T-helper 2 cell treated with Interferon-gamma antibody and Interleukin-4, amounts not matched to agents 100 ng/mL and 5 ng/mL, for 36 hours (primary cell): ENCODE measurements at regions not wholly inside any gene's neighbourhood (a gene's known extent, or its start where the extent isn't known, plus 50 kb on each side); places are given as distances from the start of the nearest gene placed in this dataset.
"Not testable (repeated sequence)": the region's sequence is repeated elsewhere in the genome, so short reads cannot be mapped to it uniquely, and the experiment has no call there.

Source experiments
- intact Hi-C: fragments of 100-400 bp; cut with micrococcal nuclease; formaldehyde crosslinking; loops from one replicate; pipeline ENCODE4 v1.15.1; 2023

DNA sequence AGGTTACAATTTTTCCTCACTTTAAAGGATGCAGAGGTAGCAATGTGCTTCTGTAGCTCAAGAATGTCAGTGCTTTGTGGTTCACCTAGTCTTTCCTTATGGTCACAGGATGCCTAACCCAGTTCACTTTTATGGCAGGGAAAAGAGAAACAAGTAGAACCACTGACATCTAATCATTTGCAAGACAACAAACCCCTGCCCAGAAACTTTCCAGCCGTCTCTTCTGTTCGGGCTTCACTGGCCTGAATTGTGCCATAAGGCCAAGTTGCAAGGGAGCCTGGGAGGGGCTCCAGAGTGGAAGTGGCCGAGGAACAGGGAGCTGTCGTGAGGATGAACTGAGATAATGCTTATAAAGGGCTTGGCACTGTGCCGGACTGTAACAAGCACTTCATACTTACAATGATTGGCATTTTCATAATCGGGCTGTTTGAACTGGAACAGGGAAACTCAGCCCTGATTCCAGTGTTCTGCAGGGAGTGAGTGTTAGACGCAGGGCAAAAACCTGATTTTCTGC, 212.6 kb downstream of the BCAS1 start:
- intact Hi-C loops, result loop anchor here (1.0 kb wide), 1 partner anchor 10 kb away; no protein-coding TSS in a partner anchor

DNA sequence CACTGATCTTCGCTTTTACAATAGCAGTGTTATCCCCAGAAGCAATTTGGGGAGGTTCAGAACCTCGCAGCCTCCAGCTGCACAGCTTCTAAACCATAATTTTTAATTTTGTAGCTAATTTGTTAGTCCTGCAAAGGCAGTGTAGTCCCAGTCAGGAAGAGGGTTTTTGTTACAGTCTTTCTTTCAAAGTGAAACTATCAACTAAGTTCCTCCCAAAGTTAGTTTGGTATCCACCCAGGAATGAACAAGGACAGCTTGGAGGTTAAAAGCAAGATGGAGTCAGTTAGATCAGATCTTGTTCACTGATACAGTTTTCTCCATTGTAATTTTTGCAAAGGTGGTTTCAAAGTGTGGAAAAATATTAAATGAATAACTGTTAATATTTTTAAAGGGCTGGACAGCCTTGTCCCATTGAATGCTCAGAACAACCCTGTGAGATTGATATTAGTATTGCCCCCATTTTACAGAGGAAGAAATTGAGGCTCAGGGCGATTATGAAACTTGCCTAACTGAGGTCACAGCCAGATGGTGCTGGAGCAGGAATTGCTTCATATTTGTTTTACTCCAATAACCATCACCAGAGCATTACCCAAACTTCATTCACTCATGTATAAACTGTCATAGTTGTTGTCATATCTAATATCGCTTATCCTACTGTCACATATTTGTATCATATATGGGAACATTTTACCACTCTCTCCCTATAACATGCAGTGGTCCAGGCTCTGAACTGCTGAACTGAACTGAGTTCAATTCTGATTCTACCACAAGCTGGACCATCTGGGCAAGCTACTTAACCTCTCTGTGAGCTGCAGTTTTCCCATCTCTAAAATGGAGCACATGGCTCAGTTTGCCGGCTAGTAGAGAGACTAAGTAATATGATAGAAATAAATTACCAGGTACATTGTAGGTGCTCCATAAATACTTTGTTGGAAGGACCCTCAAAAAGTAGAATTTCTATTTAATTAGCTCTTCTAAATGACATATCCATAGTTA, 213.8 kb downstream of the BCAS1 start:
- intact Hi-C loops, result loop anchor here (1.0 kb wide), 1 partner anchor 9 kb away; no protein-coding TSS in a partner anchor

DNA sequence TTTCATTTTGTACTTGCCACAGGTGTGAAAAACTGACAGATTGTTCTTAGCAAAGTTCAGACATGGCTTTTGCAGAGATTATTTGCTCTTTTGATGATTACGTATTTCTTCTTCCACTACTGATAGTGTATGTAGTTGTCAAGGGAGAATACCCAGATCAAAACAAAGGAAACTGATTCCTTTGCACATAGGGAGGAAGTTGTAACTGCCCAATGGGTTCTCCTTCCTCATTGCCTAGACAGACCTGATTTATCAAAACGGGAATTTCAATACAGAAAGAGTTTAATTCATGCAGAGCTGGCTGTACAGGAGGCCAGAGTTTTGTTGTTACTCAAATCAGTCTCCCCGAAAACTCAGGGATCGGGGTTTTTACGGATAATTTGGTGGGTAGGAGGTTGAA, 214.7 kb downstream of the BCAS1 start:
- intact Hi-C loops, result no loop called here

DNA sequence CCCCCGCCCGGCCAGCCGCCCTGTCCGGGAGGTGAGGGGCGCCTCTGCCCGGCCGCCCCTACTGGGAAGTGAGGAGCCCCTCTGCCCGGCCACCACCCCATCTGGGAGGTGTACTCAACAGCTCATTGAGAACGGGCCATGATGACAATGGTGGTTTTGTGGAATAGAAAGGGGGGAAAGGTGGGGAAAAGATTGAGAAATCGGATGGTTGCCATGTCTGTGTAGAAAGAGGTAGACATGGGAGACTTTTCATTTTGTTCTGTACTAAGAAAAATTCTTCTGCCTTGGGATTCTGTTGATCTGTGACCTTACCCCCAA, 215.8 kb downstream of the BCAS1 start:
- intact Hi-C loops, result not testable (repeated sequence)

DNA sequence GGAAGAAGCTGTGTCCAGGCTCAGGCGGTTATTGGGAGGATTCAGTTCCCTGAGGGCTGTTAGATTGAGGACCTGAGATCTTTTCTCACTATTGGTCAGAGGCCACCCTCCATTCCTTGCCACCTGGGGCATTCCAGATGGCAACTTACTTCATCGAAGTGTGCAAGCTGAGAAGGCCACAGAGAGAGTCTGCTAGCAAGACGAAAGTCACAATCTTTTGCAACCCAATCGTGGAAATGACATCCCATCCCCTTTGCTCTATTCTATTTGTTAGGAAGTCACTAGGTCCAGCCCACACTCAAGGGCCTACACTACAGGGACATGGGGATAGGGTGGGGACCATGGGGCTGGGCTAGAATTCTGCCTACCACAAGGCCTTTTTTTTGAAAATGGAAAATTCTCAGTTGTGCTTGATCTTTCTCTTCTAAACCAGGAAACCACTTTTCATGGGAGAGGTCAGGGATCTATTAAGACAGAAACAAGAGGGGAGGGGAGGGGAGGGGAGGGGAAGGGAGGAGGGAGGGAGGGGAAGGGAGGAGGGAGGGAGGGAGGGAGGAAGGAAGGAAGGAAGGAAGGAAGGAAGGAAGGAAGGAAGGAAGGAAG, 217.2 kb downstream of the BCAS1 start:
- intact Hi-C loops, result no loop called here

DNA sequence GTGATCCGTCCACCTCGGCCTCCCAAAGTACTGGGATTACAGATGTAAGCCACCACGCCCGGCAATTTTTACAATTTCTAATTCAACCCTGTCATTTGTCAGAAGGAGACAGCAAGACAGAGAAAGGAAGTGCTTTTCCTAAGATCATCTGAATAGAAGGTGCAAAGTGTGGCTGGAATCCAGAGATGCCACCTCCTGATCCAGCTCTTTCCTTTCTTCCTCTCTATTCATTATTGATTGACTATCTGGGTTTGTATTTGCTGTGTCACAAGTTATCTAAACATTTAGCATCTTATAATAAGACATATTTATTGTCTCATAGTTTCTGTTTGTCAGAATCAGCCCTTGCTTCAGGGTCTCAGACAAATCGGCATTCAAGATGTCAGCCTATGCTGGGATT, 217.7 kb downstream of the BCAS1 start:
- intact Hi-C loops, result no loop called here

DNA sequence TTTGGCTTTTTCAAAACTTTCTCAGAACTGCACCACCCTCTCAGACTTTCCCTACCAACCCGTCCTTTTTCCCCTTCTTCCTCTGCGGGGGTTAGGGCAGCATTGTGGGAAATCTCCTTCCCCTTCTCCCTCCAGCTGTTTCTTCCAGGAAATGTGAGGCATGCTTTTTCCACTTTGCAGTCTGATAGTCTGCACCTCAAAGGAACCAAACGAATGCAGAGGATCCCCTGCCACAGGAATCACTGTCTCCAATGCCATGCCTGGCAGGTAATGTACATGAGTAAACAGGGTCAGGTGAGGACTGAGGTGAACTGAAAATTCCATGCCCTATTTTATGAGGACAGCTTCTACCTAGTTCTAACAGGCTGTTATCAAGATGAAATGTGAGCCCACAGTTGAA, 218.4 kb downstream of the BCAS1 start:
- intact Hi-C loops, result no loop called here

DNA sequence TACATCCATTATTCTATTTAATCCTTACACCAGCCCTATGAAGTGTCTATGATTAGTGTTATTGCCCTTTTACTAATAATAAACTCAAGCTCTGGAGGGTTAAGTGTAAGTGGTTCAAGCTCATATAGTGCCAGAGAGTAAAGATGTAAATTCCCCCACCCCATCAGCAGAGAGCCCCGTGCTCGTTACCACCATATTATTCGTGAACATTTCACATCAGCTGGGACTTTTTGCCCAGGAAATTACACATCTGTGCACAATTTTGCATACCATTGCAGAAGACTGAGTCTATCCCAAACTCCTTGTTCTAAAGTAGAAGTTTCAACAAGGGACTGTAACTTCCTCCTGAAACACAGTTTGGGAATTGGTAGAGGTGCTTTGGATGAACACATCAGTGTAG, 220.1 kb downstream of the BCAS1 start:
- intact Hi-C loops, result no loop called here

DNA sequence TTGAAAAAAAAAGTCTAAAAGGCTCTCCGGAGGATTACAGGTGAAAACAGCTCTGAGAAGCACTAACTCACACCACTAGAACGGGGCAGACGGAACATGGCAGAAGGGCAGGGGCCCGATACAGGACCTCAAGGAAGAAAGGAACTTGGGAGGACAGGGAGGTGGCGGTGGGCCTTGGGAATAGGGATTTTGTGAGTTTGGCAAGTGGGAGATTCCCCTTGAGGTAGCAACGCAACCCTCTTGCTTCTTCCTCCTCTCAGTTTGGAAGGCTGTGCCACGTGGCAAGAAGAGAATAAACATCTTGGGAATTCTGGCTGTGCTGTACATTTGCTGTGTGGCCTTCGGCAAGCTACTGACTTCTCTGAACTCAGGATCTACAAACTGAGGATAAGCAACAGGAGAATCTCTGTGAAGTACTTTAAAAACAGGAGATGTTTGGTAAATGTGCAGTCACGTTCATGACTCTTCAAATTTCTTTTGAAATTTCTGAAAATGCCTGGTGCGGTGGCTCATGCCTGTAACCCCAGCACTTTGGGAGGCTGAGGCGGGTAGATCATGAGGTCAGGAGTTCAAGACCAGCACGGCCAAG, 220.8 kb downstream of the BCAS1 start:
- intact Hi-C loops, result no loop called here

DNA sequence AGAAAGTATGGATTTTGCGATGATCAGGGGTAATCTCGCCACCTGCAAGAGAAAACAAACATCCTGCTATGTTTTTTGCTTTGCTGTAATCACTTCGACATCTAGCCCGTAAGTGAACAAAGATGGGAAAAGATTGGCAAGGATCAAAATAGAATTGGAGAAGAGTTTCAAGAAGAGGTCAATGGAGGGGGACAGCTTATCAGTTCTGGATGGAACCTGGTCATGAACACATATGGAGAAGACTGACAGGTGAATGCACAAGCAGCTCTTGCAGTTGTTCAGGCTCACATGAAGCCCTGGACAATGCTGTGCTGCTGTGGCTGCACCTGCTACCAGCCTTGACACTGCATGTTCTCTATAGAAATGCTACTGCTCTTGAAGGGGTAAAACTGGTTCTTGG, 222.1 kb downstream of the BCAS1 start:
- intact Hi-C loops, result no loop called here

DNA sequence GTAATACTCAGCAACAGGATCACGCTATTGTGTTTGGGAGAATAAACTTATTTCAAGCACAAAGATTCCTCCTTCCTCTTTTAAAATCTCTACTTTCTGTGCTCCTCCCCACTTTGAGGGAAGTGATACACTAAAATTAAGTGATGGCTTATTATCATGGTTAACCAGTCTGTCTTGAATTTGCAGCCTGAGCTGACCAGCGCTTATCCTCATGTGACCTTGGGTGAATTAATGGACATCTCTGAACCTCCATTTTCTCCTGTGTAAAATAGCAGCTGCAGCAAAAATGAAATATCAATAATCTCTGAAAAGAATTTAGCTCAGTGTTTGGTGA, 222.6 kb downstream of the BCAS1 start:
- intact Hi-C loops, result loop anchor here (1.0 kb wide), 1 partner anchor 9 kb away; no protein-coding TSS in a partner anchor

DNA sequence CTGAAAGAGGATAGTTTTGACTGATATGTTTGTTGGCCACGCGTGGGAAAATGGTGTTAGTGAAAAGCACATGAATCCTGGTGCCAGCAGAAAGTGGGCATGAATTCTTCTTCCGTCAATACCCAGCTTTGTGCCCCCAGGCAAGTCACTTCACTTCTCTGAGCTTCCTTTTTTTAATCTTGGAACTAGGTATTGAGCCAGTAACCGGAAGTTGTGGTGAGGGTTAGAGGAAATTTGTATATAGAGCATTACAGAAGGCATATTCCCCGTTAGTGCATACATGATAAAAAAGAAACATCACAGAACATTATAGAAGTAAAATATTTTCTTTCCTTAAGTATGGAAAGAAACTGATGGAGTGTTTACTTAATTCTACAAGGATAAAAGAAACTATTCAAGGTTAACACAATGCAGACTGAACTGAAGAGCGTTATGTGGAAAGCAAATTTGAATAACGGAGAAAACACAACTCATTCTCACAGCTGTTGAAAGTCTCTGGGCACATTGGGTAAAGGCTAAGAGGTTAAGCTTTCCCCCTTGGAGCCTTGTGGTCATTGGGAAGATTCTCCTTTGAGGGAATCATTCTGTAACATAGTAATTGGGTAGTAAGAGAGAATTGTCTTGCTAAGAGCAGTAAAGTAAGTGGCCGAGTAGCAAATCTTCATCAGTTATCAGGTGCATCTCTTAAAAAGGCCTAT, 223.1 kb downstream of the BCAS1 start:
- intact Hi-C loops, result loop anchor here (1.0 kb wide), 1 partner anchor 10 kb away; no protein-coding TSS in a partner anchor

DNA sequence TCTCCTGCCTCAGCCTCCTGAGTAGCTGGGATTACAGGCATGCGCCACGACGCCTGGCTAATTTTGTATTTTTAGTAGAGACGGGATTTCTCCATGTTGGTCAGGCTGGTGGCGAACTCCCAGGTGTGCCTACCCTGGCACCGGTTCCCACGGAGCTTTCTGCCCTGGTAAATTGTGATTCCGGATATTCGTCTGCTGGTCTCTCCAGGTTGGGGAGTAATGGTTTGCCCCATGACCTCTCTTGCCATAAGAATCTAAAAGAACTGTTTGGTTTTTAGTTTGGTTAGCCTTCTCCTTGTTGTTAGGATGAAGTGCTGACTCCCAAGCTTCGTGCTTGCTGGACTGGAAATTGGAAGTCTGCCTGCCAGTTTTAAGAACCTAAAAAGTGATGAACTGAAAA, 223.8 kb downstream of the BCAS1 start:
- intact Hi-C loops, result loop anchor here (1.0 kb wide), 1 partner anchor 11 kb away; no protein-coding TSS in a partner anchor

DNA sequence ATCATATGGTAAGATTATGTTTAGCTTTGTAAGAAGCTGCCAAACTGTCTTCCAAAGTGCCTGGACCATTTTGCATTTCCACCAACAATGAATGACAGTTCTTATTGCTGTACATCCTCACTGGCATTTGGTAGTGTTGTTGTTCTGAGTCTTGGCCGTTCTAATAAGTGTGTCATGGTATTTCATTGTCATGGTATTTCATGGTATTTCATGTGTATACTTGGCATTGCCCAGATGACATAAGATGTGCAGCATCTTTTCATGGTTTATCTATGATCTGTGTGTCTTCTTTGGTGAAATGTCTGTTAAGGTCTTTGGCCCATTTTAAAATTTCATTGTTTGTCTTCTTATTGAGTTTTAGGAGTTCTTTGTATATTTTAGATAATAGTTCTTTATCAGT, 224.4 kb downstream of the BCAS1 start:
- intact Hi-C loops, result no loop called here

DNA sequence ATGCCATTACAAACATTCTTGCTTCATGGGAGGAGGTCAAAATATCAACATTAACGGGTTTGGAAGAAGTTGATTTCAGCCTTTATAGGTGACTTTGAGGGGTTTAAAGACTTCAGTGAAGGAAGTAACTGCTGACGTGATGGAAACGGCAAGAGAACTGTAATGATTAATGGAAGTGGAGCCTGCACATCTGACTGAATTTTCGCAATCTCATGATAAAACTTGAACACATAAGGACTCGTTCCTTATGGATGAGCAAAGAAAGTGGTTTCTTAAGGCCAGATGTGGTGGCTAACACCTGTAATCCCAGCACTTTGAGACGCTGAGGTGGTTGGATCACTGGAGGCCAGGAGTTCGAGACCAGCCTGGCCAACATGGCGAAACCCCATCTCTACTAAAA, 226.1 kb downstream of the BCAS1 start:
- intact Hi-C loops, result loop anchor here (5.0 kb wide), 3 partner anchors 73 to 187 kb away; no protein-coding TSS in a partner anchor

DNA sequence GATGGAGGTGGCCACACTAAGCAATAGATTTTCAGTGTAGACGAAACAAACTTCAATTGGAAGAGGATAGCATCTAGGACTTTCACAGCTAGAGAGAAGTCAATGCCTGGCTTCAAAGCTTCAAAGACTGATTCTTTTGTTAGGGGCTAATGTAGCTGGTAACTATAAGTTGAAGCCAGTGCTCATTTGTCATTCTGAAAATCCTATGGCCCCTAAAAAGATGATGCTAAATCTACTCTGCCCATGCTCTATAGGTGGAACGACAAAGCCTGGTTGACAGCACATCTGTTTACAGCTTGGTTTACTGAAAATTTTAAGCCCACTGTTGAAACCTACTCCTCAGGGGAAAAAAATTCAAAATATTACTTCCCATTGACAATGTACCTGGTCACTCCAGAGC, 226.7 kb downstream of the BCAS1 start:
- intact Hi-C loops, result loop anchor here (2.0 to 5.0 kb wide), 4 partner anchors 25 to 186 kb away; no protein-coding TSS in a partner anchor

DNA sequence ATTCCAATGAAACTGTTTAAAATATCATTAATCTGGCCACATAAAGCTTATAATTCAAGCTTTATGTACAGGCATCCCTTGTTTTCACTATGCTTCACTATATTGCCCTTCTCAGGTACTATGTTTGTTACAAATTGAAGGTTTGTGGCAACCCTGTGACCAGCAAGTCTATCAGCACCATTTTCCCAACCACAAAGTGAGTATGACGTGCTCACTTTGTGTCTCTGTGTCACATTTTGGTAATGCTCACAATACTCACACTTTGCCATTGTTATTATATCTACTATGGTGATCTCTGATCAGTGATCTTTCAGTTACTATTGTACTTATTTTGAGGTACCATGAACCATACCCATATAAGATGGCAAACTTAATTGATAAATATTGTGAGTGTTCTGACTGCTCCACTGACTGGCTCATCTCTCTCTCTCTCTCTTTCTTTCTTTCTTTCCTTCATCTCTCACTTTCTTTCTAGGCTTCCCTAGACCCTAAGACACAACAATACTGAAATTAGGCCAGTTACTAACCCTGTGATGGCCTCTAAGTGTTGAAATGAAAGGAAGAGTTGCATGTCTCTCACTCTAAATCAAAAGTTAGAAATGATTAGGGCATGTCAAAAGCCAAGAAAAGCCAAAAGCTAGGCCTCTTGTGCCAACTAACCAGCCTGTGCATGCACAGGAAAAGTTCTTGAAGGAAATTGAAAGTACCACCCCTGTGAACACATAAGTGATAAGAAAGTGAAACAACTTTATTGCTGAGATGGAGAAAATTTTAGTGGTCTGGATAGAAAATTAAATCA, 227.9 kb downstream of the BCAS1 start:
- intact Hi-C loops, result loop anchor here (1.0 to 5.0 kb wide), 5 partner anchors 26 to 185 kb away; no protein-coding TSS in a partner anchor

DNA sequence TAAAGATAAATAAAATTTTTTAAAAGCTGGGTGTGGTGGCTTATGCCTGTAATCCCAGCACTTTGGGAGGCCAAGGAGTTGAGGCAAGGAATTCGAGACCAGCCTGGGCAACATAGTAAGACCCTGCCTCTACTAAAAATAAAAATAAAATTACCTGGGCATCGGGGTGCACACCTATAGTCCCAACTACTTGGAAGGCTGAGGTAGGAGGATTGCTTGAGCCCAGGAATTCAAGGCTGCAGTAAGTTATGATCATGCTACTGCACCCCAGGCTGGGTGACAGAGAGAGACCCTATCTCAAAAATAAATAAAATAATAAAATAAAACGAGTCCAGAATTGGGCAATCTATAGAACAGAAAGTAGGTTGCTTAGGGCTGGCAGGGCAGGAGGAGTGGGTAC, 228.7 kb downstream of the BCAS1 start:
- intact Hi-C loops, result loop anchor here (1.0 to 5.0 kb wide), 5 partner anchors 27 to 184 kb away; no protein-coding TSS in a partner anchor

DNA sequence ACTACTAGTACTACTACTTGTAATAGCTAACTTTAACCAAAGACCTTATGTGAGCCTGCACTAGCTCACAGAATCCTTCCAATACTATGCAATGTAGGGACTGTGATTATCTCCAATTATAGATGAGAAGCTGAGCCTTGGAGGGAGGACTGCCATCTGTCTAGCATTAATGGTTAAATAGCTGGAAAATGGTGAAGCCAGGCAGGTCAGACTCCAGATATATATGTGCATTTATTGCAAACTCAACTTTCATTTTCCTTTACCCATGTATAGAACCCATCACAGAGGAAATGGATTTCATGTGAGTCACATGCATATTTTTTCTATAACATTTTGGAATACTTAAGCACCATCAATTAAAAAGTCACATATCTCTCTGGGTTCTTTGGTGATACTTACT, 229.9 kb downstream of the BCAS1 start:
- intact Hi-C loops, result loop anchor here (5.0 kb wide), 3 partner anchors 77 to 183 kb away; no protein-coding TSS in a partner anchor
